RWPE1 (cell line): ENCODE measurements at regions not wholly inside any gene's neighbourhood (a gene's known extent, or its start where the extent isn't known, plus 50 kb on each side); places are given as distances from the start of the nearest gene placed in this dataset.

Source experiments
- CTCF ChIA-PET: fragments of 350-600 bp; sonication (Branson Sonifier 250); formaldehyde crosslinking; extraction: SDS; loops from one replicate; lab custom pipeline; 2021; lab: Yijun Ruan, JAX
- POLR2A ChIA-PET: fragments of 400-600 bp; formaldehyde crosslinking; extraction: SDS; loops from one replicate; lab custom pipeline; 2020; ENCODE audit warnings: antibody characterized with exemption; ENCODE audit not compliant: low non-redundant PET; lab: Yijun Ruan, JAX
- DNase-seq: peaks from one replicate; pipeline ENCODE4 v3.0.0; 2012; ENCODE audit warnings: low spot score
- H3K27ac ChIP-seq: fragments of 450-650 bp; 2 replicates; pipeline ENCODE4 v1.5.1; 2017
- CTCF ChIP-seq: fragments of 450-650 bp; conservative IDR thresholded peaks from 2 replicates; pipeline ENCODE4 v1.5.1; 2017; ENCODE audit warnings: low read depth, mild to moderate bottlenecking

- ChIA-PET POLR2A (no interaction called here), CTCF (no interaction called here)
- no peak overlapping the region for H3K27ac ChIP-seq
- TF ChIP-seq CTCF, result no peak
- no peak for DNase-seq
Measured at GRCh38 chr18:22048932-22049615, 120.3 kb upstream of the GATA6 start.

GRCh38 chr18:22052405-22053105, 116.8 kb upstream of the GATA6 start:
- DNase-seq, result no peak
- ChIA-PET POLR2A (no interaction called here), CTCF (no interaction called here)
- TF ChIP-seq CTCF, result no peak
- H3K27ac ChIP-seq, result no peak overlapping the region

- CTCF ChIA-PET, result no interaction called here
- TF ChIP-seq CTCF, result no peak
- POLR2A ChIA-PET, result no interaction called here
- no peak for DNase-seq
- H3K27ac ChIP-seq, result no peak overlapping the region
Measured at GRCh38 chr18:22055466-22056238, 113.7 kb upstream of the GATA6 start.

- no peak overlapping the region for H3K27ac ChIP-seq
- ChIA-PET CTCF (interaction anchor here (0.6 kb wide), 1 partner anchor 33 kb away, joined by 5 read pairs; no protein-coding TSS in a partner anchor), POLR2A (no interaction called here)
- TF ChIP-seq CTCF, result no peak
- no peak for DNase-seq
Measured at GRCh38 chr18:22056950-22057349, 112.4 kb upstream of the GATA6 start.

- DNase-seq, result no peak
- POLR2A ChIA-PET, result no interaction called here
- H3K27ac ChIP-seq, result no peak overlapping the region
Measured at GRCh38 chr18:22057908-22058527, 111.4 kb upstream of the GATA6 start.

More at GRCh38 chr18:22057908-22058527, 111.4 kb upstream of the GATA6 start:
- TF ChIP-seq CTCF, result no peak
- CTCF ChIA-PET, result no interaction called here
